Glutamatergic neuron (in vitro differentiated cells): ENCODE measurements at regions not wholly inside any gene's neighbourhood (a gene's known extent, or its start where the extent isn't known, plus 50 kb on each side); places are given as distances from the start of the nearest gene placed in this dataset.

Experiments
- DNase-seq: peaks from one replicate; pipeline ENCODE4 v3.0.0; 2022
- H3K27ac Mint-ChIP-seq: one replicate; pipeline ENCODE4 v1.8.0; 2020; ENCODE audit warnings: mild to moderate bottlenecking, mixed read lengths, inconsistent platforms; ENCODE audit not compliant: unreplicated experiment
- H3K27me3 Mint-ChIP-seq: one replicate; pipeline ENCODE4 v1.8.0; 2020; ENCODE audit warnings: mild to moderate bottlenecking, moderate library complexity, mixed read lengths, inconsistent platforms; ENCODE audit not compliant: unreplicated experiment
- H3K36me3 Mint-ChIP-seq: one replicate; pipeline ENCODE4 v1.8.0; 2020; ENCODE audit warnings: mild to moderate bottlenecking, mixed read lengths, inconsistent platforms; ENCODE audit not compliant: unreplicated experiment
- H3K4me1 Mint-ChIP-seq: one replicate; pipeline ENCODE4 v1.8.0; 2020; ENCODE audit warnings: mild to moderate bottlenecking, low read depth, mixed read lengths, inconsistent platforms; ENCODE audit not compliant: unreplicated experiment
- H3K4me3 Mint-ChIP-seq: one replicate; pipeline ENCODE4 v1.8.0; 2020; ENCODE audit warnings: mild to moderate bottlenecking, mixed read lengths, inconsistent platforms; ENCODE audit not compliant: unreplicated experiment
- H3K9me3 Mint-ChIP-seq: one replicate; pipeline ENCODE4 v1.8.0; 2020; ENCODE audit warnings: mild to moderate bottlenecking, moderate library complexity, mixed read lengths, inconsistent platforms; ENCODE audit not compliant: unreplicated experiment
- CTCF ChIP-seq: fragments of 200-600 bp; sonication (generic); IDR thresholded peaks from one replicate; pipeline ENCODE4 v1.5.0; 2021; ENCODE audit not compliant: partially characterized antibody, unreplicated experiment

GRCh38 chr11:19541521-19542049 is 171.1 kb upstream of the NAV2 start:
- Mint-ChIP-seq H3K4me1 (peaks cover 41% of the 10 kb centered on the region), H3K27me3 (peaks cover 4% of the 10 kb centered on the region), H3K36me3 (no peaks in the 10 kb centered on the region), H3K4me3 (no peak overlapping the region), H3K9me3 (peaks cover 9% of the 10 kb centered on the region), H3K27ac (peak overlapping the region; percentile 60)
- peak; percentile 37 for DNase-seq
- TF ChIP-seq CTCF: no peak

GRCh38 chr11:19539861-19540260 is 172.8 kb upstream of the NAV2 start:
- H3K36me3 Mint-ChIP-seq: no peaks in the 10 kb centered on the region
- DNase-seq: no peak
- H3K4me1 Mint-ChIP-seq: peaks cover 26% of the 10 kb centered on the region
- peaks cover 7% of the 10 kb centered on the region for H3K27me3 Mint-ChIP-seq
- no peak overlapping the region for H3K27ac Mint-ChIP-seq
- H3K4me3 Mint-ChIP-seq: no peak overlapping the region
- H3K9me3 Mint-ChIP-seq: peaks cover 7% of the 10 kb centered on the region
- TF ChIP-seq CTCF: no peak

- no peak overlapping the region for H3K4me3 Mint-ChIP-seq
- peaks cover 20% of the 10 kb centered on the region for H3K4me1 Mint-ChIP-seq
- no peak overlapping the region for H3K27ac Mint-ChIP-seq
- no peaks in the 10 kb centered on the region for H3K36me3 Mint-ChIP-seq
- peaks cover 7% of the 10 kb centered on the region for H3K27me3 Mint-ChIP-seq
- TF ChIP-seq CTCF: no peak
- peaks cover 10% of the 10 kb centered on the region for H3K9me3 Mint-ChIP-seq
- DNase-seq: no peak
Observed at GRCh38 chr11:19537803-19538453, 174.7 kb upstream of the NAV2 start.

GRCh38 chr11:19536131-19536530 is 176.5 kb upstream of the NAV2 start:
- DNase-seq: no peak
- TF ChIP-seq CTCF: no peak
- Mint-ChIP-seq H3K27ac (no peak overlapping the region), H3K27me3 (peaks cover 7% of the 10 kb centered on the region), H3K36me3 (no peaks in the 10 kb centered on the region), H3K9me3 (peaks cover 10% of the 10 kb centered on the region), H3K4me3 (no peak overlapping the region), H3K4me1 (peaks cover 18% of the 10 kb centered on the region)

- Mint-ChIP-seq H3K36me3 (no peaks in the 10 kb centered on the region), H3K27ac (no peak overlapping the region), H3K4me1 (peaks cover 40% of the 10 kb centered on the region), H3K27me3 (peaks cover 7% of the 10 kb centered on the region), H3K9me3 (peaks cover 9% of the 10 kb centered on the region), H3K4me3 (no peak overlapping the region)
- no peak for DNase-seq
- no peak for TF ChIP-seq CTCF
Observed at GRCh38 chr11:19530505-19530904, 182.1 kb upstream of the NAV2 start.
